SJCRH30 (cell line): ENCODE measurements at regions not wholly inside any gene's neighbourhood (a gene's known extent, or its start where the extent isn't known, plus 50 kb on each side); places are given as distances from the start of the nearest gene placed in this dataset.
"Not testable (repeated sequence)": the region's sequence is repeated elsewhere in the genome, so short reads cannot be mapped to it uniquely, and the experiment has no call there.

ENCODE experiments used
- DNase-seq, 2 experiments: peaks; one replicate each; pipeline ENCODE4 v3.0.0-alpha.2; 2015 to 2020
- H3K27ac ChIP-seq: fragments of 250-450 bp; sonication (Bioruptor Pico); 2 replicates; pipeline ENCODE4 v1.5.1; 2020; ENCODE audit warnings: mild to moderate bottlenecking, moderate library complexity
- H3K27me3 ChIP-seq: fragments of 250-450 bp; sonication (Bioruptor Pico); 2 replicates; pipeline ENCODE4 v1.5.1; 2020; ENCODE audit warnings: mild to moderate bottlenecking, moderate library complexity
- H3K36me3 ChIP-seq: fragments of 250-450 bp; sonication (Bioruptor Pico); 2 replicates; pipeline ENCODE4 v1.5.1; 2020; ENCODE audit warnings: mild to moderate bottlenecking, moderate library complexity
- H3K4me1 ChIP-seq: fragments of 250-450 bp; sonication (Bioruptor Pico); 2 replicates; pipeline ENCODE4 v1.5.1; 2020; ENCODE audit warnings: mild to moderate bottlenecking, moderate library complexity
- H3K4me3 ChIP-seq: fragments of 250-450 bp; sonication (Bioruptor Pico); 2 replicates; pipeline ENCODE4 v1.5.1; 2020; ENCODE audit warnings: mild to moderate bottlenecking, moderate library complexity
- H3K9me3 ChIP-seq: fragments of 250-450 bp; sonication (Bioruptor Pico); replicated peaks from 2 replicates; pipeline ENCODE4 v1.5.1; 2020; ENCODE audit warnings: mild to moderate bottlenecking, moderate library complexity

GRCh38 chr5:87784311-87784710 lies 371.6 kb upstream of the CCNH start:
- no peaks in the 10 kb centered on the region for H3K9me3 ChIP-seq
- H3K36me3 ChIP-seq = no peaks in the 10 kb centered on the region
- no peak overlapping the region for H3K4me3 ChIP-seq
- H3K27ac ChIP-seq = no peak overlapping the region
- H3K27me3 ChIP-seq = no peaks in the 10 kb centered on the region
- no peak for DNase-seq
- H3K4me1 ChIP-seq = no peaks in the 10 kb centered on the region

DNA sequence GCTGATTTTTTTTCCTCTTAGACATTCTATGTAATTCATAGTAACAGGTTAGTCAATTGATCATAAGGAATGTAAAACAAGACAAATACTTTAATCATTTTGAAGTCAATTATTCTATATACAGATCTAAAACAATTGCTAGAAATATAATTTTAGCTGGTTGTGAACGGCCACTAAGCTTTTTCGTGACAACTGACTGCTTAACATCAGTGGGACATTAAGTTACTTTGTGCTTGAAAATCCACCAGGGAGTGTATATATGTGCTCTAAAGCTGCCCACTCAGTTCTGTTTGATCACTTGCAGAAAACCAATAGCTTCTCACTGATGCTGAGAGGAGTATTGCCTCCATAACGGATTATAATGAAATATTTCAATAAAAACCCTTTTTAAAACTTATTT lies 370.2 kb upstream of the CCNH start:
- Histone ChIP-seq H3K27ac (no peak overlapping the region), H3K4me1 (no peaks in the 10 kb centered on the region), H3K36me3 (no peaks in the 10 kb centered on the region), H3K27me3 (no peaks in the 10 kb centered on the region), H3K4me3 (no peak overlapping the region), H3K9me3 (no peaks in the 10 kb centered on the region)
- DNase-seq = no peak

GRCh38 chr5:87781976-87782375 lies 369.2 kb upstream of the CCNH start:
- Histone ChIP-seq H3K27me3 (no peaks in the 10 kb centered on the region), H3K27ac (no peak overlapping the region), H3K9me3 (no peaks in the 10 kb centered on the region), H3K36me3 (no peaks in the 10 kb centered on the region), H3K4me3 (no peak overlapping the region), H3K4me1 (no peaks in the 10 kb centered on the region)
- DNase-seq = no peak

DNA sequence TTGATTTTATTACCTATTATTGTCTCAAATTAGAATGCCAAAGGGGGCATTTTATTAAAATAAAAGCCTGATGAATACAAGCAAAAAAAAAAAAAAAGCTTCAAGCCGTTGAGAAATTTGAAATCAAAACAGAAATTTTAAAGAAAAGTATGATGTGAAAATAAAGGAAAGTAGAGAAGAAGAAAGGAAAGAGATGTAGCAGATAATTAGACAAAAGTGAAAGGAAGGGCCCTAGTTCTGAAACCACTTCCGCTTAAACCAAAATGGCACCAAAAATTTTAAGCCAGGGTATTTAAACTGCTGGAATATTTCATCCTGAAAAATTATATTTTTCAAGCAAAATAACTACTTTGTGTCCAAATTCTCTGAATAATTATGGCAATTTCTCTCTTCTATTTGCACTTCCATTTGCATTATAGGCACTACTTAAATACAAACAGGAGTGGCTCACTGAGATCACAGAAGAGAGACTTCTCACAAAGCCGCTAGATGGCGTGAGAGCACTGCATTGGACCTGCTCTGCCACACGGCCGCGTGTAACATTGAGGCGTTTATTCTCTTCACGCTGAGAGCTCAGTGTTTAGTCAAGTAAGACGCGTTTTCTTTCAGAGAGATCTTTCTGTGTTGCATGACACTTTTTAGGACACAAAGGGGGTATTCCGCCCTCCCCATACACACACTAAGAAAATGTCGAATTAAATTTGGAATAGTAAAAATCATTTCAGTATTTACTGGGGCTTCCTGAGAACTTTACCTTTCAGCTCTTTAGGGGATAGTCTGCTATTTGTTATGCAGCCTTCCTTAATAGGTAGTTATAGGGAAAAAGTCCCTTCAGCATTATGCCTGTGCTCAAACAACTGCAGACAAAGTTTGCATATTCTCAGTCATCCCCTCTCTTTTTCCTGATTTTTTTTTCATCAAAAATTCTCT lies 368.4 kb upstream of the CCNH start:
- DNase-seq = peak; percentile 78 to 94

DNA sequence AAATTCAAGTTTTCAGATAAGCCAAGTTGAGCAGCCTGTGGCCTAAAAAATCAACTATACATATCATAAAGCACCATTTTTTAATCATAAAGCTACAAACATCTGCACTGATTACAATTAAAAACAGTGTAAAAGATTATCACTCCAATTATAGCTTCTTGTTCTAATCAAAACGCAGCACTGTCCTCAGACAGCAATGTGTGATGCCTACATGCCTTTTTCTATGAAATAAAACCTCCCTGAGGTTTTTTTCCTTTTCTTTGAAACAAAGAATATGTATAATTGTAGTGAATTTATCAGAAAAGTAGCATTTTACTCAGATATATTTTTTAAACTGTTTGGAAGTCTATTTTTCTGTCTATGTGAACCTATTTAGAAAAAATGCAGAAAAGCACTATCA lies 366.1 kb upstream of the CCNH start:
- no peaks in the 10 kb centered on the region for H3K36me3 ChIP-seq
- DNase-seq = no peak
- no peaks in the 10 kb centered on the region for H3K4me1 ChIP-seq
- H3K4me3 ChIP-seq = no peak overlapping the region
- H3K27ac ChIP-seq = no peak overlapping the region
- H3K27me3 ChIP-seq = no peaks in the 10 kb centered on the region
- H3K9me3 ChIP-seq = no peaks in the 10 kb centered on the region

More for the DNA sequence above, 368.4 kb upstream of the CCNH start:
- no peaks in the 10 kb centered on the region for H3K27me3 ChIP-seq
- peak overlapping the region; percentile 16; the same call in 1 of the 2 replicates for H3K4me3 ChIP-seq
- no peaks in the 10 kb centered on the region for H3K4me1 ChIP-seq
- no peaks in the 10 kb centered on the region for H3K9me3 ChIP-seq
- H3K27ac ChIP-seq = no peak overlapping the region
- no peaks in the 10 kb centered on the region for H3K36me3 ChIP-seq

GRCh38 chr5:87777877-87778276 lies 365.1 kb upstream of the CCNH start:
- no peak for DNase-seq
- H3K27me3 ChIP-seq = no peaks in the 10 kb centered on the region
- H3K4me3 ChIP-seq = no peak overlapping the region
- no peaks in the 10 kb centered on the region for H3K4me1 ChIP-seq
- no peaks in the 10 kb centered on the region for H3K9me3 ChIP-seq
- no peak overlapping the region for H3K27ac ChIP-seq
- no peaks in the 10 kb centered on the region for H3K36me3 ChIP-seq

- Histone ChIP-seq H3K9me3 (no peaks in the 10 kb centered on the region), H3K4me1 (no peaks in the 10 kb centered on the region), H3K27me3 (no peaks in the 10 kb centered on the region), H3K36me3 (no peaks in the 10 kb centered on the region), H3K4me3 (no peak overlapping the region), H3K27ac (no peak overlapping the region)
- no peak for DNase-seq
Measured at GRCh38 chr5:87776785-87777184, 364.1 kb upstream of the CCNH start.

- not testable (repeated sequence) for H3K4me1 ChIP-seq, H3K27ac ChIP-seq, DNase-seq, H3K9me3 ChIP-seq, H3K4me3 ChIP-seq, H3K27me3 ChIP-seq, H3K36me3 ChIP-seq
Measured at GRCh38 chr5:87776302-87776701, 363.6 kb upstream of the CCNH start.

DNA sequence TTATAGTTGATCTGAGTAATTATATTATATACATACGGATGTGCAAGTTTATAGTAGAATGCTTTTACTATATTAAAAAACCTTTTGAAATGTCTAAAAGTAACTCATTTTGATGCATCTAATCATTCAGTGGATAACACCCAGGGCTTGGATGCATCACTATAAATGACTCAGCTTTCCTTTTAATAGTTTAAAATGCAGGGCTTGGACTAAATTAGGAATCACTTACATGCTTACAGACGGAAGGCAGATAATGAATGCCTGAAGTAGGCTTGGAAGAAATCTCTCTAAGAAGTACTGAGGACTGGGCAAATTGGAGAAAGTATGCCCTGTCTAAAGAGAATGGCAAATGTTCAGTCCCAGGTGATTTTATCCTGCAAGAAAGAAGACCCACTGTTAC lies 362.5 kb upstream of the CCNH start:
- Histone ChIP-seq H3K4me1 (no peaks in the 10 kb centered on the region), H3K27me3 (no peaks in the 10 kb centered on the region), H3K4me3 (no peak overlapping the region), H3K9me3 (no peaks in the 10 kb centered on the region), H3K36me3 (no peaks in the 10 kb centered on the region), H3K27ac (no peak overlapping the region)
- DNase-seq = no peak

GRCh38 chr5:87774804-87775203 lies 362.1 kb upstream of the CCNH start:
- DNase-seq = no peak
- no peaks in the 10 kb centered on the region for H3K4me1 ChIP-seq
- H3K27ac ChIP-seq = no peak overlapping the region
- no peaks in the 10 kb centered on the region for H3K27me3 ChIP-seq
- H3K4me3 ChIP-seq = no peak overlapping the region
- H3K36me3 ChIP-seq = no peaks in the 10 kb centered on the region
- no peaks in the 10 kb centered on the region for H3K9me3 ChIP-seq

GRCh38 chr5:87770601-87771121 lies 357.9 kb upstream of the CCNH start:
- no peak overlapping the region for H3K27ac ChIP-seq
- H3K4me3 ChIP-seq = no peak overlapping the region
- no peak for DNase-seq
- no peaks in the 10 kb centered on the region for H3K9me3 ChIP-seq
- H3K36me3 ChIP-seq = no peaks in the 10 kb centered on the region
- no peaks in the 10 kb centered on the region for H3K4me1 ChIP-seq
- no peaks in the 10 kb centered on the region for H3K27me3 ChIP-seq

GRCh38 chr5:87770016-87770570 lies 357.4 kb upstream of the CCNH start:
- no peaks in the 10 kb centered on the region for H3K36me3 ChIP-seq
- no peak overlapping the region for H3K4me3 ChIP-seq
- no peaks in the 10 kb centered on the region for H3K9me3 ChIP-seq
- H3K27me3 ChIP-seq = no peaks in the 10 kb centered on the region
- no peak overlapping the region for H3K27ac ChIP-seq
- no peaks in the 10 kb centered on the region for H3K4me1 ChIP-seq
- DNase-seq = no peak

- Histone ChIP-seq H3K4me3 (no peak overlapping the region), H3K27me3 (no peaks in the 10 kb centered on the region), H3K4me1 (no peaks in the 10 kb centered on the region), H3K36me3 (no peaks in the 10 kb centered on the region), H3K27ac (no peak overlapping the region), H3K9me3 (no peaks in the 10 kb centered on the region)
- DNase-seq = no peak
Measured at GRCh38 chr5:87769157-87769556, 356.4 kb upstream of the CCNH start.

- Histone ChIP-seq H3K27me3 (no peaks in the 10 kb centered on the region), H3K9me3 (no peaks in the 10 kb centered on the region), H3K4me1 (no peaks in the 10 kb centered on the region), H3K27ac (no peak overlapping the region), H3K4me3 (no peak overlapping the region), H3K36me3 (no peaks in the 10 kb centered on the region)
- no peak for DNase-seq
Measured at GRCh38 chr5:87768190-87768589, 355.5 kb upstream of the CCNH start.

DNA sequence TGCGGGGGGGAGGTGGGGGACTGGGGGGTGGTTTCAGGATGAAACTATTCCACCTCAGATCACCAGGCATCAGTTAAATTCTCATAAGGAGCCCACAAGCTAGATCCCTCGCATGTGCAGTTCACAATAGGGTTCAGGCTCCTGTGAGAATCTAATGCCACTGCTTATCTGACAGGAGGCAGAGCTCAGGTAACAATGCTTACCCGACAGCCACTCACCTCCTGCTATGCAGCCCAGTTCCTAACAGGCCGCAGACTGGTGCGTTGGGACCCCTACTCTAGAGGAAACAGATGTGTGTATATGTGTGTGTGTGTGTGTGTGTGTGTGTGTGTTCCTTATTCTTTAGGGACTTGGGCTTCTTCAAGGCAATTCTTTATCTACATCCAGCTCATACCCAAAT lies 352.3 kb upstream of the CCNH start:
- H3K4me3 ChIP-seq = no peak overlapping the region
- no peak overlapping the region for H3K27ac ChIP-seq
- H3K36me3 ChIP-seq = no peaks in the 10 kb centered on the region
- H3K4me1 ChIP-seq = no peaks in the 10 kb centered on the region
- DNase-seq = no peak
- no peaks in the 10 kb centered on the region for H3K9me3 ChIP-seq
- H3K27me3 ChIP-seq = no peaks in the 10 kb centered on the region
